H9 (cell line): ENCODE measurements at regions not wholly inside any gene's neighbourhood (a gene's known extent, or its start where the extent isn't known, plus 50 kb on each side); places are given as distances from the start of the nearest gene placed in this dataset.
A peak's percentile ranks its signal among the peaks of the same experiment; 100 is the strongest.

Source experiments
- DNase-seq: peaks from one replicate; pipeline ENCODE4 v3.0.0-alpha.2; 2017
- H2AFZ ChIP-seq: one replicate; pipeline ENCODE4 v1.6.1; 2013; ENCODE audit warnings: mild to moderate bottlenecking, low read length, control low read depth, moderate library complexity
- H2AK5ac ChIP-seq: 2 replicates; pipeline ENCODE4 v1.6.1; 2013; ENCODE audit warnings: low read length, control low read depth, mixed read lengths; ENCODE audit not compliant: insufficient read length
- H2BK120ac ChIP-seq: one replicate; pipeline ENCODE4 v1.6.1; 2013; ENCODE audit warnings: low read depth, mild to moderate bottlenecking, low read length, control low read depth, inconsistent platforms; ENCODE audit not compliant: poor library complexity, severe bottlenecking
- H2BK12ac ChIP-seq: 2 replicates; pipeline ENCODE4 v1.6.1; 2013; ENCODE audit warnings: low read length, control low read depth, mixed read lengths, low read depth; ENCODE audit not compliant: insufficient read length
- H2BK15ac ChIP-seq: 2 replicates; pipeline ENCODE4 v1.6.1; 2013; ENCODE audit warnings: low read depth, low read length, control low read depth
- H2BK20ac ChIP-seq: one replicate; pipeline ENCODE4 v1.6.1; 2013; ENCODE audit warnings: low read depth, mild to moderate bottlenecking, low read length, control low read depth, inconsistent platforms; ENCODE audit not compliant: poor library complexity, severe bottlenecking
- H2BK5ac ChIP-seq: 2 replicates; pipeline ENCODE4 v1.6.1; 2013; ENCODE audit warnings: low read length, control low read depth, mixed read lengths; ENCODE audit not compliant: insufficient read length
- H3K14ac ChIP-seq: 2 replicates; pipeline ENCODE4 v1.6.1; 2013; ENCODE audit warnings: low read length, control low read depth; ENCODE audit not compliant: insufficient read depth
- H3K18ac ChIP-seq: 2 replicates; pipeline ENCODE4 v1.6.1; 2013; ENCODE audit warnings: low read depth, mild to moderate bottlenecking, mixed read lengths, low read length, control low read depth; ENCODE audit not compliant: insufficient read length
- H3K23ac ChIP-seq: 2 replicates; pipeline ENCODE4 v1.6.1; 2013; ENCODE audit warnings: low read length, control low read depth, mixed read lengths, low read depth; ENCODE audit not compliant: insufficient read length
- H3K23me2 ChIP-seq: 2 replicates; pipeline ENCODE4 v1.6.1; 2013; ENCODE audit warnings: low read depth, mild to moderate bottlenecking, mixed read lengths, low read length, control low read depth; ENCODE audit not compliant: insufficient read length, poor library complexity, severe bottlenecking
- H3K27ac ChIP-seq: 2 replicates; pipeline ENCODE4 v1.5.1; 2013; ENCODE audit warnings: low read length, control low read depth, mixed read lengths, low read depth; ENCODE audit not compliant: insufficient read length
- H3K27me3 ChIP-seq: 2 replicates; pipeline ENCODE4 v1.6.1; 2013; ENCODE audit warnings: low read length, control low read depth, inconsistent platforms; ENCODE audit not compliant: insufficient read depth
- H3K4ac ChIP-seq: 2 replicates; pipeline ENCODE4 v1.6.1; 2013; ENCODE audit warnings: low read depth, mild to moderate bottlenecking, control low read depth, inconsistent platforms, low read length, moderate library complexity
- H3K4me1 ChIP-seq: 2 replicates; pipeline ENCODE4 v1.6.1; 2013; ENCODE audit warnings: low read length, control low read depth, inconsistent platforms; ENCODE audit not compliant: insufficient read depth
- H3K4me2 ChIP-seq: 2 replicates; pipeline ENCODE4 v1.6.1; 2013; ENCODE audit warnings: low read length, control low read depth, mixed read lengths; ENCODE audit not compliant: insufficient read length, insufficient read depth
- H3K56ac ChIP-seq: 2 replicates; pipeline ENCODE4 v1.6.1; 2013; ENCODE audit warnings: low read depth, mild to moderate bottlenecking, mixed read lengths, low read length, control low read depth; ENCODE audit not compliant: insufficient read length
- H3K79me1 ChIP-seq: 2 replicates; pipeline ENCODE4 v1.6.1; 2013; ENCODE audit warnings: low read depth, mild to moderate bottlenecking, moderate library complexity, low read length, control low read depth, inconsistent platforms; ENCODE audit not compliant: insufficient read depth, poor library complexity, severe bottlenecking
- H3K79me2 ChIP-seq: 2 replicates; pipeline ENCODE4 v1.6.1; 2013; ENCODE audit warnings: low read length, control low read depth, inconsistent platforms; ENCODE audit not compliant: insufficient read depth
- H3K9ac ChIP-seq: 2 replicates; pipeline ENCODE4 v1.6.1; 2013; ENCODE audit warnings: low read length, control low read depth, mixed read lengths; ENCODE audit not compliant: insufficient read length; ENCODE audit errors: extremely low read depth
- H3K9me3 ChIP-seq: one replicate; pipeline ENCODE4 v1.6.1; 2013; ENCODE audit warnings: low read depth, low read length, inconsistent platforms; ENCODE audit not compliant: control insufficient read depth
- H3T11ph ChIP-seq: one replicate; pipeline ENCODE4 v1.6.1; 2013; ENCODE audit warnings: mild to moderate bottlenecking, low read length, control low read depth, inconsistent platforms
- H4K20me1 ChIP-seq: one replicate; pipeline ENCODE4 v1.6.1; 2013; ENCODE audit not compliant: control insufficient read depth, insufficient read length, insufficient read depth
- H4K5ac ChIP-seq: 2 replicates; pipeline ENCODE4 v1.6.1; 2013; ENCODE audit warnings: low read depth, mild to moderate bottlenecking, mixed read lengths, low read length, control low read depth; ENCODE audit not compliant: insufficient read length
- H4K8ac ChIP-seq: replicated peaks from 2 replicates; pipeline ENCODE4 v1.6.1; 2013; ENCODE audit warnings: low read length, control low read depth, mixed read lengths, low read depth; ENCODE audit not compliant: insufficient read length
- H4K91ac ChIP-seq: 2 replicates; pipeline ENCODE4 v1.6.1; 2013; ENCODE audit warnings: low read depth, mild to moderate bottlenecking, moderate library complexity, mixed read lengths, low read length, control low read depth; ENCODE audit not compliant: insufficient read length
- H3K27ac Mint-ChIP-seq, 3 experiments: 2 replicates in 2 of 3; 3 replicates in 1 of 3; pipeline ENCODE4 v1.8.0; 2020 to 2021; ENCODE audit warnings: mixed read lengths in 3 of 3, mild to moderate bottlenecking in 1 of 3, moderate library complexity in 1 of 3
- H3K27me3 Mint-ChIP-seq: 2 replicates; pipeline ENCODE4 v1.8.0; 2021; ENCODE audit warnings: low read depth, mild to moderate bottlenecking, moderate library complexity, mixed read lengths
- H3K36me3 Mint-ChIP-seq, 3 experiments: 2 replicates in 2 of 3; 3 replicates in 1 of 3; pipeline ENCODE4 v1.8.0; 2020 to 2021; ENCODE audit warnings: low read depth in 3 of 3, mixed read lengths in 3 of 3; ENCODE audit not compliant: insufficient read depth in 1 of 3
- H3K4me1 Mint-ChIP-seq, 2 experiments: 2 replicates each; pipeline ENCODE4 v1.8.0; 2020; ENCODE audit warnings: mixed read lengths in 2 of 2
- H3K4me3 Mint-ChIP-seq, 2 experiments: 2 replicates in 1 of 2; 3 replicates in 1 of 2; pipeline ENCODE4 v1.8.0; 2020 to 2021; ENCODE audit warnings: mild to moderate bottlenecking in 2 of 2, mixed read lengths in 2 of 2, moderate library complexity in 1 of 2
- H3K9me3 Mint-ChIP-seq, 2 experiments: 2 replicates in 1 of 2; 3 replicates in 1 of 2; pipeline ENCODE4 v1.8.0; 2020; ENCODE audit warnings: mild to moderate bottlenecking in 2 of 2, mixed read lengths in 2 of 2, moderate library complexity in 1 of 2
- WGBS: extraction: QIAGEN DNeasy Blood & Tissue Kit; methylation state at CpG from one replicate; pipeline ENCODE4 v1.1.7; 2013; ENCODE audit warnings: missing lambda C conversion rate, low lambda C conversion rate, mixed read lengths; ENCODE audit not compliant: insufficient read length; ENCODE audit errors: extremely low coverage; 5-methylcytosine and 5-hydroxymethylcytosine counted together
- TF ChIP-seq, protein P1 (sequence below): fragments of 200-600 bp; sonication (generic); conservative IDR thresholded peaks from 3 replicates; pipeline ENCODE4 v1.8.0; 2021; ENCODE audit warnings: antibody characterized with exemption, mild to moderate bottlenecking

DNA sequence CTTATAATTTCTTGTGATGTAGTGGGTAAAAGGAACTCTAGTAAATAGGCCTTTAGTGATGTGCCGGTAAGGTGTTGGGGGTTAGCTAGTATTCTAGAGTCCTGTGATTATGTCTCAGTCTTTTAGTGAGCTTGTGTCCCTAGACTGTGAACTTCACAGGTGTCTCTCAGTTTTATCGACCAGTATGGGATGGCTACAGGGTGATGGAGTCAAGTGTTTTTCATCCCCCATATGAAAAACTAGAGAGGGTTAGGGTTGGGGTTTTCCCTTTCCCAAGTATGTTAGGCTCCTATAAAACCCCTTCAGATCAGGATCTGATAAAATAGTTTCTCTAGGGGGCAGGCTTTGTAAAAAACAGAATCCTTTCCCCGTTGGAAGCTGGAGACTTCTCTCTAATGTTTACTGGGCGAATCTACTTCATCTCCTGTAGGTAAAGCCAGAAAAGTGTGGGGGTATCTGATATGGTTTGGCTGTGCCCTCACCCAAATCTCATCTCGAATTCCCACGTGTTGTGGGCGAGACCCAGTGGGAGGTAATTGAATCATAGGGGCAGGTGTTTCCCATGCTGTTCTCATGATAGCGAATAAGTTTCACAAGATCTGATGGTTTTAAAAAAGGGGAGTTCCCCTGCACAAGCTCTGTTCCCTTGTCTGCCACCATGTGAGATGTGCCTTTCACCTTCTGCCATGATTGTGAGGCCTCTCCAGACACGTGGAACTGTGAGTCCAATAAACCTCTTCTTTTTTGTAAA, 120.8 kb downstream of the DTHD1 start:
- no peak for DNase-seq
- Mint-ChIP-seq H3K9me3 (no peaks in the 10 kb centered on the region), H3K4me1 (peaks cover 5 to 7% of the 10 kb centered on the region in 2 experiments; a peak in 2 of 4 replicates), H3K27me3 (no peaks in the 10 kb centered on the region), H3K27ac (no peak overlapping the region), H3K36me3 (no peaks in the 10 kb centered on the region), H3K4me3 (no peak overlapping the region)
- H3T11ph ChIP-seq, result no peak overlapping the region
- no peak overlapping the region for H3K9ac ChIP-seq
- no peak overlapping the region for H3K14ac ChIP-seq
- H2AK5ac ChIP-seq, result no peak overlapping the region
- no peak overlapping the region for H3K23ac ChIP-seq
- no peaks in the 10 kb centered on the region for H3K79me1 ChIP-seq
- no peak overlapping the region for H2AFZ ChIP-seq
- no peaks in the 10 kb centered on the region for H3K23me2 ChIP-seq
- no peaks in the 10 kb centered on the region for H3K9me3 ChIP-seq
- no peak overlapping the region for H2BK15ac ChIP-seq
- H4K91ac ChIP-seq, result no peak overlapping the region
- no peak overlapping the region for H4K8ac ChIP-seq
- TF ChIP-seq, protein P1, sequence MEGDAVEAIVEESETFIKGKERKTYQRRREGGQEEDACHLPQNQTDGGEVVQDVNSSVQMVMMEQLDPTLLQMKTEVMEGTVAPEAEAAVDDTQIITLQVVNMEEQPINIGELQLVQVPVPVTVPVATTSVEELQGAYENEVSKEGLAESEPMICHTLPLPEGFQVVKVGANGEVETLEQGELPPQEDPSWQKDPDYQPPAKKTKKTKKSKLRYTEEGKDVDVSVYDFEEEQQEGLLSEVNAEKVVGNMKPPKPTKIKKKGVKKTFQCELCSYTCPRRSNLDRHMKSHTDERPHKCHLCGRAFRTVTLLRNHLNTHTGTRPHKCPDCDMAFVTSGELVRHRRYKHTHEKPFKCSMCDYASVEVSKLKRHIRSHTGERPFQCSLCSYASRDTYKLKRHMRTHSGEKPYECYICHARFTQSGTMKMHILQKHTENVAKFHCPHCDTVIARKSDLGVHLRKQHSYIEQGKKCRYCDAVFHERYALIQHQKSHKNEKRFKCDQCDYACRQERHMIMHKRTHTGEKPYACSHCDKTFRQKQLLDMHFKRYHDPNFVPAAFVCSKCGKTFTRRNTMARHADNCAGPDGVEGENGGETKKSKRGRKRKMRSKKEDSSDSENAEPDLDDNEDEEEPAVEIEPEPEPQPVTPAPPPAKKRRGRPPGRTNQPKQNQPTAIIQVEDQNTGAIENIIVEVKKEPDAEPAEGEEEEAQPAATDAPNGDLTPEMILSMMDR, result peak; percentile 31; the same call in 2 of the 3 replicates
- no peak overlapping the region for H2BK120ac ChIP-seq
- no peak overlapping the region for H4K5ac ChIP-seq
- H3K79me2 ChIP-seq, result no peaks in the 10 kb centered on the region
- H4K20me1 ChIP-seq, result no peaks in the 10 kb centered on the region
- no peak overlapping the region for H2BK5ac ChIP-seq
- H3K56ac ChIP-seq, result no peak overlapping the region
- no peak overlapping the region for H3K4ac ChIP-seq
- no peak overlapping the region for H3K4me2 ChIP-seq
- H3K27me3 ChIP-seq, result no peaks in the 10 kb centered on the region
- no CpG with 5 or more reads among the region's 9 CpGs for WGBS
- no peak overlapping the region for H3K18ac ChIP-seq
- no peak overlapping the region for H2BK20ac ChIP-seq
- no peak overlapping the region for H3K27ac ChIP-seq
- no peak overlapping the region for H2BK12ac ChIP-seq
- no peaks in the 10 kb centered on the region for H3K4me1 ChIP-seq
